ENCODE measurements at regions not wholly inside any gene's neighbourhood (a gene's known extent, or its start where the extent isn't known, plus 50 kb on each side); places are given as distances from the start of the nearest gene placed in this dataset.

DNA sequence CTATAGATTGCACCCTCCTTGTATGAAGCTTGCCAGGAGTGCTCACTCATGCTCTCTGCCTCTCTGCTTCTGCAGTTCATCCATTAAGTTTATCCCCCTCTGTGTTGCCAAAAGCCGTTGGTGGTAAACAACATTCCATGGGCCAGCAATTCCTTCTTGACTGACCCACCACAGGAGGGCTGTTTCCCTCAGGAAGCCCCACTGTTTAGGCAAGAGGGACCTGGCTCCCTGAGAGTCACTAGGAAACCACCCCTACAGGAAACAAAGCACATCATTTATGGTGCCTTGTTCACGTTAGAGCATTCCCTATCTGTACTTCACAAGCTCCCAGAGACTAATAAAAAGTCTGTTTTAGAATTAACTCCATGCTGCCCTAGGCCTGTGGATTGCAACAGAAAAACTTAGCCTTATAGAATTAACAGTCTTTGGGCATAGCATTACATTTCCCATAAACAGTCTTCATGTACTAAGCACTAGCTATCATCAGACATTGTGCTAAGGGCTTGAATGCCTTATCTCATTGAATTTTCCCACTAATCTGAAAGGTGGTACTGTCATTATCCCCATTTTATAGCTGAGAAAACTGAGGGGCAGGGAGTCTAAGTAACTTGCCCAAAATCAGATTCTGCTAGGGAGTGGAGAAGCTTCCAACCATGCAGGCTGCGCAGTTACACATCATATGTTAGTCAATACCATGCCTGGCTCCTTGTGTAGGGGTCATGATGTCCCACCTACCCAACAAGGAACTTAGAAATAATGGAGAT, 149.9 kb downstream of the SHQ1 start:
- DNase-seq (ENCODE audit: low spot score), result peak; percentile 43

DNA sequence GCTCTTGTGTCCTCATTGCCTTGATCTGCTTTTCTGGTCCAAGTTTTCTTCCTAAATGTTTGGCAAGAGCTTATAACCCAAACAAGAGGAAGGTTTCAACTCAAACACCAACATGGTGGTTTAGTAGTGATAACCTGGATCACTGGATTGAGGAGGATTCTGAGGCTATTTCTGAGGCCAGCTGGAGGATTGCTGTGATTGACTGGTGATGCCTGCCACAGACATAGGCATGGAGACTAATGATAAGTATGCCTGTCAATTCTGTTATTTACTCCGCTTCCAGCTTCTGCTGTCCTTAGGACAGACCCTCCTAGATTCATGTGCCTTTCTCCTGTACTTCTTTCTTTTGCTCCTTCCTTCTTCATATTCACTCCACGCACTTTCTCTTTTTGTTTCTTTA, 150.5 kb downstream of the SHQ1 start:
- DNase-seq (ENCODE audit: low spot score), result no peak

GRCh38 chr3:72696815-72697214, 151.4 kb downstream of the SHQ1 start:
- DNase-seq (ENCODE audit: low spot score), result no peak

DNA sequence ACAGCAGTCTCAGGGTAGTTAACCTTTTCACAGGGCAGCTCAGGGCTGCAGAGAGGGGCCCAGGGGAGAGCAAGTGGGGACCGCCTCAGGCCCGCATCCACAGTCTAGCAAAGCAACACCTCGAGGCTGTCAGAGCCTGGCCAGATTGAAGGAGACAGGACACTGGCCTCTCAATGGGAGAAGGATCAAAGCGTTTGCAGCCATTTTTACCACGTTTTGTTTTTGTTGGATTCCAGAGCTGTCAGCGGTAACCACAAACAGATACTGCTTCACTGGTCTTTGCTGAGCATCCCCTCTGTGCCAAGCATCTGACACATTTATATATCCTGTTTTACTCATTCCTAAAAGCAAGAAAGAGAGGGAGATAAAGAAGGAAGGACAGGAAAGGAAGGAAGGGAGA, 153.8 kb downstream of the SHQ1 start:
- DNase-seq (ENCODE audit: low spot score), result no peak

DNA sequence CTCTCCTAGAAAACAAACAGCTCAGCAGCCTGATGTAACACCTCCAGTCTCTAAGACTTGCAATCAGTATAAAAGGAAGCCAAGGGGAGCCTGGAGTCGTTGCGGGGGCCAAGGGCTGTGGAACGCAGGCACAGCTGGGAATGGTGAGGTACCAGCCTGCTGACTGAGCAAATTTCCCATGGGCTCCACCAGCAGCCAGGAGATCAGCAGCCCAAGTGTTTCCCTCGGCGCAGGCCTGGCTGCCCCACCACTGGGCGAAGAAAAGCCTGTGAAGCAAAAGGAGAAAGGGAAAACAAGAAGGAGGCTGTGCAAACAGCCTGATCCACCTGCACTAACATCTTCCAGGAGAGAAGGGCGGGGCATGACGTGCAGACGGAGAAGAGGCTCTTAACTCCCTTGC, 155.3 kb downstream of the SHQ1 start:
- no peak for DNase-seq (ENCODE audit: low spot score)

- no peak for DNase-seq (ENCODE audit: low spot score)
Observed at GRCh38 chr3:72690629-72691028, 157.6 kb downstream of the SHQ1 start.

GRCh38 chr3:72682936-72683452, 165.3 kb downstream of the SHQ1 start:
- DNase-seq (ENCODE audit: low spot score), result no peak

DNA sequence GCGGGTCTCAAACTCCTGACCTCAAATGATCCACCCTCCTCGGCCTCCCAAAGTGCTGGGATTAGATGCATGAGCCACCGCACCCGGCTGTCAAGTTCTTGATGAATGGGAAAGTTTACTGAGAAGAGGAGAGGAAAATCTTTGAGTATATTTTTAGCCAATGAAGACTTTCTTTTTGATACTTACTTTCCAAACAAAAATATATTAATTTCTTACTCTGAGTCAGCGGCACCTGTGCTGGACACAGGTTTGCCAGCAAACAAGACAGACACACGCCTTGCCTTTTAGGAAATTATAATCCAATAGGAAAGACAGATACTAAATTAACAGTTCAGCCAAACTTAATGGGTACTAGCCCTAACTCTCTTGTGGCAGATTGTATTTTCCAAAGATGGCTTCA, 166.6 kb downstream of the SHQ1 start:
- no peak for DNase-seq (ENCODE audit: low spot score)

GRCh38 chr3:72680766-72681165, 167.5 kb downstream of the SHQ1 start:
- DNase-seq (ENCODE audit: low spot score), result no peak

DNA sequence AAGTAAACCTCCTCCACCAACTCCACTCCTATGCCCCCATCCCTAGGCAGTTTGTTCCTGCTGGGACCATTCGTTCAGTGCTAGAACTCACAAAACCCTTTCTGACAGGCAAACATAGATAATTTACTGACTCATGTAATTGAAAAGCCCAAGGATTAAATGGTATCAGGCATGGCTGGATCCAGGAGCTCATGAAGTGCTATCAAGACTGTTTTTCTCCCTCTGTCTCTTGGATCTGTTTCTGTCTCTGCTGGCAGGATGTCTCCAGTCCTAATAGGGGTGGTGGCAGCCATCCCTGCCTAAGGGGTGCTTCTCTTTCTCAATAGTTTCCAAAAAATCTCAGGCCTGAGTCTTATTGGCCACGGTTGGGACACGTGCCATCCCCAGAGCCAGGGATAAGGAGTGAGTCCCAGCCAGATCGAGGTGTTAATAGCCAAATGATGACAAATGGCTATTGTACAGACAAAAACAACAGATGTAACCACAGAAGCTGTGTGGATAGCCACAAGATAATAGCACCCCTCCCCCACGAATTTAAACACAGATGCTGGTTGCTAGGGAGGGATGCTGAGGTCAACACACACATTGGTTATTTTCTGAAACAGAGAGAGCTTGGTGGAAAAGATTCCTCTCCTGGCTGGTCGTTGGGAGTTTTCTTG, 168.6 kb downstream of the SHQ1 start:
- no peak for DNase-seq (ENCODE audit: low spot score)

DNA sequence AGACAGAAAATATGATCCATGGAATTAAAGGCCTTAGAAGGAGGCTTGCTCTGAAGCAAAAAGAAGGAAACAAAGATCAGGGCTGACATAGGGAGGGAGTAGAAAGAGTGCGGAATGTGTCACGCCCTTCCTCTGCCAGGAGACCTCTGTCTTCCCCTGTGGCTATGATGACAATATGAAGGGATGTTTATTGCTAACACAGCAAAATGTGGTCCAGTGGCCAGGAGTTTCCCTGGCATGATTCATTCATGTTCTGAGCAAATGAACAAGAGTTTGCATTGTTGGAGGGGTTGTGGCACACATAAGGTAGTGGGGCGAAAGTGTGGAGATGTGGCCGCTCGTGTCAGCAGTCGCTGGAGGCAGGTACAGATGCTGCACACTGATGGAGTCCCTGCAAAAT, 169.4 kb downstream of the SHQ1 start:
- DNase-seq (ENCODE audit: low spot score), result peak; percentile 59

DNA sequence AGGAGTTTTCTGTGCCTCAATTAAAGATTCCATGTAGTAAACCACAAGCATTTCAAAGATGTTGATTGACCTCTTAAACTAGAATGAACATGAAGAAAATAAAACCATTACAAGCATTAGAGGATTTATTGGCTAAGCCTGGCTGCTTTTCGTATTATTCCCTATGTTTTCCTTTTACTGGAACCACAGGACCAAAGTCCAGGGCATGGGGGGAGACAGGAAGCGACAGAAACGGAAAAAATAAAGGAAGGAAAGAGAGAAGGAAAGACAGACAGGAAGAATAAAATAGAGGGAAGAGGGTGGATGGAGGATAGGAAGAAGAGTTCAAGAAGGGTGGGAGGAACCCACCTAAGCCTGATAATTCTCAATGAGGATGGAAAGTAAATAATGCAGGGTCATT, 169.9 kb downstream of the SHQ1 start:
- DNase-seq (ENCODE audit: low spot score), result no peak

- no peak for DNase-seq (ENCODE audit: low spot score)
Observed at GRCh38 chr3:72675243-72675642, 173.0 kb downstream of the SHQ1 start.

GRCh38 chr3:72673011-72673771, 175.1 kb downstream of the SHQ1 start:
- DNase-seq (ENCODE audit: low spot score), result no peak

GRCh38 chr3:72669224-72669623, 179.0 kb downstream of the SHQ1 start:
- no peak for DNase-seq (ENCODE audit: low spot score)

DNA sequence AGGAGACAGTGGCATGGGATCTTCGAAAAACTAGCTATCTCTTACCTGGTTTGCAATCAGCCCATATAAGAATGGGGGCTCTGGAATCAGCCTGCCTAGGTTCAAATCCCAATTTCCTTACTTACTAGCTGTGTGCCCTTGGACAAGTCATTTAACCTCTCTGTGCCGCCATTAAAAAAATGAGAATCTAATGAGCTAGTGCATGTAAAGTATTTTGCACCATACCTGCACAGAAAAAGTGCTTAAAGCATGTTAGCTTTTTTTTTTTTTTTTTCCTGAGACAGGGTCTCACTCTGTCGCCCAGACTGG, 181.8 kb downstream of the SHQ1 start:
- DNase-seq (ENCODE audit: low spot score), result no peak

- peak; percentile 50 for DNase-seq (ENCODE audit: low spot score)
Observed at GRCh38 chr3:72665701-72666446, 182.4 kb downstream of the SHQ1 start.

GRCh38 chr3:72665103-72665502, 183.1 kb downstream of the SHQ1 start:
- no peak for DNase-seq (ENCODE audit: low spot score)

- no peak for DNase-seq (ENCODE audit: low spot score)
Observed at GRCh38 chr3:72664184-72664975, 183.9 kb downstream of the SHQ1 start.

DNA sequence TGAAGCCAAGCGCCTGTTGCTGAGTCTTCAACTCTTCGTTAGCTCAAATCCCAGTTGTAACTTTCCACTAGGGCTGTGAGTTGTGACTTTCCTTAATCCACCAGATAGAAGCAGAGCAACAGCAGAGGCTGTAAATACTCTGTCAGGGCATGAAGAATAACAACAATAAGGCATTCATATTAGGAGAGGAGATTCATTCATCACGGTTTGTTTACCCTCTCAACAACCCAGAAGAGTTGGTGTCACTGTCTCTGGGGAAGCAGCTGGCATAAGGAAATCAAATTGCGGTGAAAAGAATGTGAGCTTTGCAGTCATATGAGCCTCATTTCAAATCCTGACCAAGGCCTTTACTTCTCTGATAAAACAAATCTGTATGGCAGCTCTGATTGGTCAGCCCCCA, 184.8 kb downstream of the SHQ1 start:
- DNase-seq (ENCODE audit: low spot score), result peak; percentile 97

- DNase-seq (ENCODE audit: low spot score), result peak; percentile 66
Observed at GRCh38 chr3:72661115-72661457, 187.2 kb downstream of the SHQ1 start.
